T-helper 2 cell treated with Interferon-gamma antibody and Interleukin-4, amounts not matched to agents 5 μg/mL and 100 μg/mL, for 36 hours (primary cell): ENCODE measurements at regions not wholly inside any gene's neighbourhood (a gene's known extent, or its start where the extent isn't known, plus 50 kb on each side); places are given as distances from the start of the nearest gene placed in this dataset.
"Not testable (repeated sequence)": the region's sequence is repeated elsewhere in the genome, so short reads cannot be mapped to it uniquely, and the experiment has no call there.

Source experiments
- DNase-seq: peaks from one replicate; pipeline ENCODE4 v3.0.0; 2021; ENCODE audit warnings: low spot score
- H3K27ac Mint-ChIP-seq: one replicate; pipeline ENCODE4 v1.8.0; 2021; ENCODE audit warnings: mild to moderate bottlenecking, mixed read lengths
- H3K27me3 Mint-ChIP-seq: one replicate; pipeline ENCODE4 v1.8.0; 2021; ENCODE audit warnings: low read depth, mixed read lengths
- H3K36me3 Mint-ChIP-seq: one replicate; pipeline ENCODE4 v1.8.0; 2021; ENCODE audit warnings: low read depth, mixed read lengths
- H3K4me1 Mint-ChIP-seq: one replicate; pipeline ENCODE4 v1.8.0; 2021; ENCODE audit warnings: low read depth, mixed read lengths
- H3K4me3 Mint-ChIP-seq: one replicate; pipeline ENCODE4 v1.8.0; 2022; ENCODE audit warnings: mild to moderate bottlenecking, moderate library complexity, mixed read lengths
- H3K9me3 Mint-ChIP-seq: one replicate; pipeline ENCODE4 v1.8.0; 2021; ENCODE audit warnings: mixed read lengths

DNA sequence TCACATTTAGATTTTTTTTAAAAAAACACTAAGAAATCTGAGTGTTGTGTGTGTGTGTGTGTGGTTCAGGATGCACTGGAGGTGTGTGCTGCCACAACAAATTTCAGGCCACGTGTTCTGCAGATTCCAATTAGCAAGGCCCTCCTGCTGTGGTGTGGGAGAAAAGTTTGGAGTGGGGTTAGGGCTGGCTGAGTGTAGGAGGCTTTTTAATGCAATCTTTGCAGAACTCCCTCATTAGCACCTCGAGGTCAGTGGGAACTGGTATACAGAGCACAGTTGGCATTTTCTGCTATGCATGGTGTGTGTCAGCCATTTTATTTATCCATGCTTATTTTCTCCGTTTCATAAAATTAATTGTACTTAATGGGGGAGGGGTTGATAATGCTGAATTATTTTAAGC lies 187.6 kb downstream of the SOX4 start:
- H3K4me1 Mint-ChIP-seq: peaks cover 2% of the 10 kb centered on the region
- no peak overlapping the region for H3K4me3 Mint-ChIP-seq
- H3K27ac Mint-ChIP-seq: no peak overlapping the region
- H3K36me3 Mint-ChIP-seq: no peaks in the 10 kb centered on the region
- H3K9me3 Mint-ChIP-seq: no peaks in the 10 kb centered on the region
- no peaks in the 10 kb centered on the region for H3K27me3 Mint-ChIP-seq
- no peak for DNase-seq

DNA sequence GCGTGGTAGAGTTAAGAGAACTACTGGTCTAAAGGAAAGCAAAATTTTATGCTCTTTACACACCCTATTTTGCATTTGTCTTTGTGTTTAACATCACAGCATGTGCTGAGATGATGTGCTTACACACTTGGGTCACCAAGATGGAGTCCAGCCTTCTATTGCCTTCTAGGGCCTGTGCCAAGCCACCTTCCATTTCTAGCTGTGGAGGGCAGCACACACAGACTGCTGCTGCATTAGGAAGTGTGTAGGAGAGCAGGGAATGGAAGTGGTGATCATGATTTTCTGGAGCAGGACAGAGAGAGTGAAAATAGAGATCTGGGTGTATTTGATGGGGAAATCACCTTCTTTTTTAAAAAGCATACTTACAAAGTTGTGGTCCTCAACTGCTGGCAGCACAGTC lies 191.6 kb downstream of the SOX4 start:
- no peaks in the 10 kb centered on the region for H3K27me3 Mint-ChIP-seq
- H3K9me3 Mint-ChIP-seq: peaks cover 3% of the 10 kb centered on the region
- no peak for DNase-seq
- no peak overlapping the region for H3K4me3 Mint-ChIP-seq
- H3K4me1 Mint-ChIP-seq: peaks cover 2% of the 10 kb centered on the region
- H3K36me3 Mint-ChIP-seq: no peaks in the 10 kb centered on the region
- H3K27ac Mint-ChIP-seq: no peak overlapping the region

DNA sequence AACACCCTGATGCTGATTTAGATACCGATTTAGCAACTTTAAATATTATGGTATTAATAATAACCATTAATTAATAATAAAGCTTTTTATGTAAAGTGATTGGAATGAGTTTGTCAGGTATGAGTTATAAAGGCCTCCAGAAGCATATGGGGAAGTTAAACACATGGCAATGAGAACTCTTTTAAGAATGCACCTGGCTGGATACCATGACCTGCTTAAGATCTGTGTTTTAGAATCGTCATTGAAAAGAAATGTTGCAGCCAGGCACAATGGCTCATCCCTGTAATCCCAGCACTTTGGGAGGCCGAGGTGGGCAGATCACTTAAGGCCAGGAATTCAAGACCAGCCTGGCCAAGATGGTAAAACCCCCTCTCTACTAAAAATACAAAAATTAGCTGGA lies 197.5 kb downstream of the SOX4 start:
- Mint-ChIP-seq H3K36me3 (no peaks in the 10 kb centered on the region), H3K9me3 (peaks cover 3% of the 10 kb centered on the region), H3K4me3 (no peak overlapping the region), H3K27me3 (no peaks in the 10 kb centered on the region), H3K4me1 (no peaks in the 10 kb centered on the region), H3K27ac (no peak overlapping the region)
- no peak for DNase-seq

DNA sequence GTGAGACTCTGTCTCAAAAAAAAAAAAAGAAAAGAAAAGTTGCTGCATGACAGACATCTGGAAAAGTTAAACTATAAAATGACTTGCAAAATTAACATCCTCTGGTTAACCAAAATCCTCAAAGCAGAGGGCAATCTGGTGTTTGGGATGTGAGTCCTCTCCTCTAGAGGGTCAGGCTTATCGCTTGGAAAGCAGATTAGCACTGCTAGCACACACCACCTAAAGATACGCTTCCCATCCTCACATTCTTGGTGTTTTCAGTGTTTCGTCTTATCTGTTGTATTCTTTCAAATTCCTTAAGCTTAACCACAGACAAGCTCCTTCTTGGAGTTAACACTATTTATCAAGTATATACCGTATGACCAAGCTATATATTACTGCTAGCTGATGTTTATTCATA lies 198.0 kb downstream of the SOX4 start:
- no peak for DNase-seq
- Mint-ChIP-seq H3K27ac (no peak overlapping the region), H3K9me3 (peaks cover 3% of the 10 kb centered on the region), H3K4me3 (no peak overlapping the region), H3K27me3 (no peaks in the 10 kb centered on the region), H3K4me1 (no peaks in the 10 kb centered on the region), H3K36me3 (no peaks in the 10 kb centered on the region)

DNA sequence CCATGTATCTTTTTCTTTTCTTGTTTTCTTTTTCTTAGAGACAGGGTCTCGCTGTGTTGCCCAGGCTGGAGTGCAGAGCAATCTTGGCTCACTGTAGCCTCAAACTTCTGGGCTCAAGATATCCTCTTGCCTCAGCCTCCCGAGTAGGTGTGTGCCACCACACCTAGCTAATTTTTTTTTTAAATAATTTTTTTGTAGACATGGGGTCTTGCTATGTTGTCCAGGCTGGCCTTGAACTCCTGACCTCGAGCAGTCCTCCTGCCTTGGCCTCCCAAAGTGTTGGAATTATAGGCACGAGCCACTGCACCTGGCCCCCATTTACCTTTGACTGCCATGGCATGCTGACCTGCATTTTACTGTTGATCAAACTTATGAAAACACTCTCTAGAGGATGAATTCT lies 198.6 kb downstream of the SOX4 start:
- Mint-ChIP-seq H3K4me1 (no peaks in the 10 kb centered on the region), H3K36me3 (no peaks in the 10 kb centered on the region), H3K4me3 (no peak overlapping the region), H3K27ac (no peak overlapping the region), H3K27me3 (no peaks in the 10 kb centered on the region), H3K9me3 (peaks cover 3% of the 10 kb centered on the region)
- no peak for DNase-seq

- not testable (repeated sequence) for H3K9me3 Mint-ChIP-seq, H3K36me3 Mint-ChIP-seq, H3K4me3 Mint-ChIP-seq, H3K27ac Mint-ChIP-seq, H3K4me1 Mint-ChIP-seq, H3K27me3 Mint-ChIP-seq, DNase-seq
These were observed 203.4 kb downstream of the SOX4 start for GRCh38 chr6:21796979-21797378.

- no peak overlapping the region for H3K4me3 Mint-ChIP-seq
- no peak for DNase-seq
- no peaks in the 10 kb centered on the region for H3K27me3 Mint-ChIP-seq
- H3K9me3 Mint-ChIP-seq: peaks cover 6% of the 10 kb centered on the region
- no peaks in the 10 kb centered on the region for H3K36me3 Mint-ChIP-seq
- no peak overlapping the region for H3K27ac Mint-ChIP-seq
- H3K4me1 Mint-ChIP-seq: no peaks in the 10 kb centered on the region
These were observed 204.9 kb downstream of the SOX4 start for GRCh38 chr6:21798468-21798867.

- H3K9me3 Mint-ChIP-seq: peaks cover 6% of the 10 kb centered on the region
- H3K36me3 Mint-ChIP-seq: no peaks in the 10 kb centered on the region
- no peaks in the 10 kb centered on the region for H3K27me3 Mint-ChIP-seq
- H3K4me3 Mint-ChIP-seq: no peak overlapping the region
- H3K4me1 Mint-ChIP-seq: no peaks in the 10 kb centered on the region
- DNase-seq: no peak
- H3K27ac Mint-ChIP-seq: no peak overlapping the region
These were observed 206.8 kb downstream of the SOX4 start for GRCh38 chr6:21800330-21800729.

- Mint-ChIP-seq H3K36me3 (no peaks in the 10 kb centered on the region), H3K9me3 (peaks cover 6% of the 10 kb centered on the region), H3K4me3 (no peak overlapping the region), H3K27me3 (no peaks in the 10 kb centered on the region), H3K4me1 (no peaks in the 10 kb centered on the region), H3K27ac (no peak overlapping the region)
- no peak for DNase-seq
These were observed 207.4 kb downstream of the SOX4 start for GRCh38 chr6:21800948-21801438.

GRCh38 chr6:21801446-21802174 lies 208.1 kb downstream of the SOX4 start:
- Mint-ChIP-seq H3K4me3 (no peak overlapping the region), H3K36me3 (no peaks in the 10 kb centered on the region), H3K9me3 (peaks cover 6% of the 10 kb centered on the region), H3K4me1 (no peaks in the 10 kb centered on the region), H3K27me3 (no peaks in the 10 kb centered on the region), H3K27ac (no peak overlapping the region)
- DNase-seq: no peak

- no peak overlapping the region for H3K27ac Mint-ChIP-seq
- no peaks in the 10 kb centered on the region for H3K27me3 Mint-ChIP-seq
- H3K4me1 Mint-ChIP-seq: no peaks in the 10 kb centered on the region
- H3K4me3 Mint-ChIP-seq: no peak overlapping the region
- peaks cover 6% of the 10 kb centered on the region for H3K9me3 Mint-ChIP-seq
- no peaks in the 10 kb centered on the region for H3K36me3 Mint-ChIP-seq
- DNase-seq: no peak
These were observed 208.7 kb downstream of the SOX4 start for GRCh38 chr6:21802175-21802822.

DNA sequence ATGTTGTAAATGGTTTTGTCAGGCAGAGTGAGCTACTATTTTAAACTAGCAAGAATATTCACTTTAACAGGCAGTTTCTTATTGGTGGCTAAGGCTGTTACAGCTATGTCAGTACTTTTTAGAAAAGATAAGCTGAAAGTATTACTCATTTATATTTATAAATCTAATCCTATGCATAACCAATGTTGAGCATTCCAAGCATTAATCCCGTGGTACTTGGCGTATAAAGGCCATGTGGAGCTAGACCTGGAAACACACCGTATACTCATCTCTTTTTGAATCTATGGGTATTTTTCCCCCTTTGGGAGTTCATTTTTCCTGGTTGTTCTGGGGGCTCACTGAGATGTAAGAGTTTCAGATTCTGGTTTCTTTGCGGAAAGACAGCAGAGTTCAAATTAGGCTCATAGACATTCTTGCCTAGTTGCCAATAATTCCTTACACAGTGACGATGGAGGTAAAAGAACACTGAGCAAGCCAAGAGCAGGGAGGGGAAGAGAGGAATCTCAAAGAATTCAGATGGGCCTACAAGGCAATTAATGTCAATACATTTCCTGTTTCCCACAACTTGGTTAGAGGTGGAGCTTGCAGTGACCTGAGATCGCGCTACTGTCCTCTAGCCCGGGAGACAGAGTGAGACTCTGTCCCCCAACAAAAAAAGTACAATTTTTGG lies 211.5 kb downstream of the SOX4 start:
- no peaks in the 10 kb centered on the region for H3K36me3 Mint-ChIP-seq
- H3K9me3 Mint-ChIP-seq: no peaks in the 10 kb centered on the region
- DNase-seq: no peak
- no peak overlapping the region for H3K27ac Mint-ChIP-seq
- no peak overlapping the region for H3K4me3 Mint-ChIP-seq
- no peaks in the 10 kb centered on the region for H3K4me1 Mint-ChIP-seq
- H3K27me3 Mint-ChIP-seq: no peaks in the 10 kb centered on the region

DNA sequence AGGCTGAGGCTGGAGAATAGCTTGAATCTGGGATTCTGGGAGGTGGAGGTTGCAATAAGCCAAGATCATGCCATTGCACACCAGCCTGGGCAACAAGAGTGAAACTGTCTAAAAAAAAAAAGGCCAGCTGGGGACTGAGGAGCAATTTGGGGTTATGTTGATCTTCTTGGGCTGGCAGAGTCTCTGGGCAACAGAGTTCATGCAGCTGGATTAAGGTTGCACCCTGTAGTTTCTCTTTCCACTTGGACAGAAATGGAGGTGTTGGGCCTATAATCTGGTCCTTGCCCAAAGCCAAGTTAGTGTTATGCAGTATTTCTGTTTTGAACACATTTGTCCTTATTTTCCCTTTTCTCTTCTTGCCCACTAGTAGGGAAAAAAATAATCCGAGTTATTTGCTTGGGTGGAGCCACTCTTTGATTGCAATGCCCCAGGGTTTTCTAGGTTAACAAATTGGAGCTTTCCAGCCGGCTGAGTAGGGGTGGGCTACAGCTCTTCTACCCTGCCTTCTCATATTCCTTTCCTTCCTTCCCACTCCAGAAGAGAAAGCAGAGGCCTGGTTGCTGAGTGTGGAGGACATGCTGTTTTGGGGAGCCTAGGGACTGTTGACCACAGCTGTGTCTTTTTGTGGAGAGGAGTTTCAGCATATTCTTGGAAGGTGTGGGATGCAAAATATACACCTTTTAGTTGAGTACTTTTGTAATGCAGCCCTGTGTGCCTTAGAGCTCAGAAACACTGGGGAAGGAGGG lies 213.9 kb downstream of the SOX4 start:
- Mint-ChIP-seq H3K27ac (no peak overlapping the region), H3K4me3 (no peak overlapping the region), H3K27me3 (no peaks in the 10 kb centered on the region), H3K9me3 (no peaks in the 10 kb centered on the region), H3K36me3 (no peaks in the 10 kb centered on the region), H3K4me1 (no peaks in the 10 kb centered on the region)
- DNase-seq: no peak

DNA sequence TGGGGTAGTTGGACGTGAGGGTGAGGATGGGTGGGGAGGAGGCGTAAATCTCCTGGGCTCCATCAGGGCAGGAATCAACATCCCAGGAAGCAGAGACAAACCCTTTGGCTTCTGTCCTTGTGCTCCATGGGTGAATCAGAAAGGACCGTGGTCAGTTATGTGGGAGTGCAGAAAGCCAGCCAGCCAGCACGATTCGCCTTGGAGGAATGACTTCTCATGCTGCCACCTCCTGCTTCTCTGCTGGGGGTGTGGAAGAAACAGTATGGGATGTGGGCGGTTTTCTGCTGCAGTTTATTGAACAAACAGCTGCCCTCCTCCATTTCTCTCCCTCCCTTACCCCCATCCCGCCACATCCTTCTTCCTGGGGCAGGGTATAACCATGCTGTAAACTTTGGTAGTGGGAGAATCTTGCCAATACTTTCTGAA lies 214.5 kb downstream of the SOX4 start:
- Mint-ChIP-seq H3K4me3 (no peak overlapping the region), H3K9me3 (no peaks in the 10 kb centered on the region), H3K36me3 (no peaks in the 10 kb centered on the region), H3K27me3 (no peaks in the 10 kb centered on the region), H3K27ac (no peak overlapping the region), H3K4me1 (no peaks in the 10 kb centered on the region)
- DNase-seq: no peak
